Neuronal stem cell (in vitro differentiated cells): ENCODE measurements at regions not wholly inside any gene's neighbourhood (a gene's known extent, or its start where the extent isn't known, plus 50 kb on each side); places are given as distances from the start of the nearest gene placed in this dataset.

ENCODE experiments used
- DNase-seq: peaks from one replicate; pipeline ENCODE4 v3.0.0-alpha.2; 2013; ENCODE audit warnings: low spot score
- H2AFZ ChIP-seq: one replicate; pipeline ENCODE4 v1.6.1; 2013; ENCODE audit warnings: mild to moderate bottlenecking, low read length, inconsistent platforms
- H2AK5ac ChIP-seq: 2 replicates; pipeline ENCODE4 v1.6.1; 2013; ENCODE audit warnings: low read depth, mild to moderate bottlenecking, inconsistent platforms, low read length, moderate library complexity, mixed read lengths
- H2BK120ac ChIP-seq: 2 replicates; pipeline ENCODE4 v1.6.1; 2013; ENCODE audit warnings: low read depth, mild to moderate bottlenecking, inconsistent platforms, low read length, moderate library complexity, mixed read lengths
- H2BK12ac ChIP-seq: one replicate; pipeline ENCODE4 v1.6.1; 2013; ENCODE audit warnings: low read length, inconsistent platforms
- H2BK15ac ChIP-seq: 2 replicates; pipeline ENCODE4 v1.6.1; 2013; ENCODE audit warnings: mild to moderate bottlenecking, low read length, inconsistent platforms, mixed read lengths
- H2BK5ac ChIP-seq: one replicate; pipeline ENCODE4 v1.6.1; 2013; ENCODE audit warnings: inconsistent platforms, mild to moderate bottlenecking, low read length, moderate library complexity
- H3K14ac ChIP-seq: one replicate; pipeline ENCODE4 v1.6.1; 2013; ENCODE audit warnings: low read length, inconsistent platforms
- H3K18ac ChIP-seq: 2 replicates; pipeline ENCODE4 v1.6.1; 2013; ENCODE audit warnings: low read length, inconsistent platforms
- H3K23ac ChIP-seq: 2 replicates; pipeline ENCODE4 v1.6.1; 2013; ENCODE audit warnings: low read depth, mild to moderate bottlenecking, mixed read lengths, low read length, inconsistent platforms; ENCODE audit not compliant: poor library complexity
- H3K27ac ChIP-seq: replicated peaks from 3 replicates; pipeline ENCODE4 v1.5.1; 2013; ENCODE audit warnings: low read length, inconsistent platforms
- H3K27me3 ChIP-seq, 3 experiments: 2 replicates each; pipeline ENCODE4 v1.6.1; 2013; ENCODE audit warnings: low read length in 3 of 3, mild to moderate bottlenecking in 2 of 3, inconsistent platforms in 1 of 3, low read depth in 1 of 3, mixed read lengths in 1 of 3, moderate library complexity in 1 of 3; ENCODE audit not compliant: control insufficient read depth in 3 of 3, insufficient read depth in 3 of 3
- H3K36me3 ChIP-seq, 2 donors: replicated peaks in 1 of 2; 2 replicates each; pipeline ENCODE4 v1.6.1; 2013; ENCODE audit warnings: low read length in 2 of 2; ENCODE audit not compliant: control insufficient read depth in 2 of 2, insufficient read depth in 2 of 2
- H3K4ac ChIP-seq: 2 replicates; pipeline ENCODE4 v1.6.1; 2013; ENCODE audit warnings: inconsistent platforms, mild to moderate bottlenecking, low read length, moderate library complexity
- H3K4me1 ChIP-seq, 2 donors: 1 replicate in 1 of 2; 2 replicates in 1 of 2; pipeline ENCODE4 v1.6.1; 2013; ENCODE audit warnings: low read length in 2 of 2, low read depth in 1 of 2; ENCODE audit not compliant: control insufficient read depth in 2 of 2, insufficient read depth in 1 of 2
- H3K4me2 ChIP-seq: one replicate; pipeline ENCODE4 v1.6.1; 2013; ENCODE audit warnings: mild to moderate bottlenecking, low read length, inconsistent platforms; ENCODE audit not compliant: insufficient read depth, poor library complexity, severe bottlenecking
- H3K4me3 ChIP-seq, 2 donors: 2 replicates each; pipeline ENCODE4 v1.5.1; 2013; ENCODE audit warnings: low read length in 2 of 2, mild to moderate bottlenecking in 2 of 2, inconsistent platforms in 1 of 2, moderate library complexity in 1 of 2
- H3K79me1 ChIP-seq: one replicate; pipeline ENCODE4 v1.6.1; 2013; ENCODE audit warnings: low read depth, mild to moderate bottlenecking, inconsistent platforms, low read length, moderate library complexity
- H3K9ac ChIP-seq: one replicate; pipeline ENCODE4 v1.6.1; 2013; ENCODE audit warnings: mild to moderate bottlenecking, low read depth, low read length, inconsistent platforms; ENCODE audit not compliant: poor library complexity
- H3K9me3 ChIP-seq, 2 donors: replicated peaks in 1 of 2; 2 replicates each; pipeline versions ENCODE3 to v1.6.1; 2013; ENCODE audit warnings: low read length in 2 of 2, mild to moderate bottlenecking in 2 of 2, inconsistent platforms in 1 of 2, low read depth in 1 of 2, mixed read lengths in 1 of 2, moderate library complexity in 1 of 2; ENCODE audit not compliant: control insufficient read depth in 2 of 2, insufficient read depth in 1 of 2
- H4K8ac ChIP-seq: one replicate; pipeline ENCODE4 v1.6.1; 2013; ENCODE audit warnings: low read depth, mild to moderate bottlenecking, inconsistent platforms, low read length, moderate library complexity
- H4K91ac ChIP-seq: one replicate; pipeline ENCODE4 v1.6.1; 2013; ENCODE audit warnings: low read length, low read depth, mild to moderate bottlenecking, inconsistent platforms; ENCODE audit not compliant: poor library complexity
- WGBS, 2 donors: extraction: QIAGEN DNeasy Blood & Tissue Kit; methylation state at CpG; one replicate each; pipeline ENCODE4 v1.1.7; 2013; ENCODE audit warnings: missing lambda C conversion rate in 2 of 2, mixed read lengths in 1 of 2; ENCODE audit not compliant: insufficient read length in 2 of 2, insufficient replicate concordance in 1 of 2; ENCODE audit errors: extremely low coverage in 2 of 2; 5-methylcytosine and 5-hydroxymethylcytosine counted together

GRCh38 chr2:145302886-145303285 is 783.0 kb upstream of the ZEB2 start:
- no peak overlapping the region for H2AFZ ChIP-seq
- H3K4ac ChIP-seq = no peak overlapping the region
- H3K4me2 ChIP-seq = no peak overlapping the region
- H3K23ac ChIP-seq = no peak overlapping the region
- H3K9ac ChIP-seq = no peak overlapping the region
- no peaks in the 10 kb centered on the region for H3K79me1 ChIP-seq
- H2BK12ac ChIP-seq = no peak overlapping the region
- H3K4me1 ChIP-seq = peaks cover 0 to 3% of the 10 kb centered on the region in 2 donors
- no peak overlapping the region for H2AK5ac ChIP-seq
- no peak for DNase-seq
- no peak overlapping the region for H3K18ac ChIP-seq
- H3K27me3 ChIP-seq = no peaks in the 10 kb centered on the region
- no peak overlapping the region for H4K8ac ChIP-seq
- no peak overlapping the region for H4K91ac ChIP-seq
- no peak overlapping the region for H3K27ac ChIP-seq
- no peaks in the 10 kb centered on the region for H3K9me3 ChIP-seq
- H3K4me3 ChIP-seq = no peak overlapping the region
- no peaks in the 10 kb centered on the region for H3K36me3 ChIP-seq
- H2BK15ac ChIP-seq = no peak overlapping the region
- no peak overlapping the region for H3K14ac ChIP-seq
- H2BK5ac ChIP-seq = no peak overlapping the region
- WGBS, 2 donors = no CpG with 5 or more reads among the region's 2 CpGs
- H2BK120ac ChIP-seq = no peak overlapping the region

GRCh38 chr2:145302451-145302850 is 782.5 kb upstream of the ZEB2 start:
- Histone ChIP-seq H4K91ac (no peak overlapping the region), H3K14ac (no peak overlapping the region), H2BK15ac (no peak overlapping the region), H2BK120ac (no peak overlapping the region), H3K23ac (no peak overlapping the region), H3K4me1 (peaks cover 0 to 3% of the 10 kb centered on the region in 2 donors), H2BK12ac (no peak overlapping the region), H2BK5ac (no peak overlapping the region), H3K4me2 (no peak overlapping the region), H2AK5ac (no peak overlapping the region), H4K8ac (no peak overlapping the region), H3K4ac (no peak overlapping the region), H2AFZ (no peak overlapping the region), H3K79me1 (no peaks in the 10 kb centered on the region), H3K4me3 (no peak overlapping the region), H3K27me3 (no peaks in the 10 kb centered on the region), H3K9ac (no peak overlapping the region), H3K27ac (no peak overlapping the region), H3K36me3 (no peaks in the 10 kb centered on the region), H3K18ac (no peak overlapping the region), H3K9me3 (no peaks in the 10 kb centered on the region)
- WGBS, 2 donors = no CpG with 5 or more reads among the region's 3 CpGs
- no peak for DNase-seq

- no peak overlapping the region for H2AK5ac ChIP-seq
- no peak for DNase-seq
- no peak overlapping the region for H3K27ac ChIP-seq
- H2AFZ ChIP-seq = no peak overlapping the region
- no peaks in the 10 kb centered on the region for H3K9me3 ChIP-seq
- no peak overlapping the region for H3K9ac ChIP-seq
- no peak overlapping the region for H4K91ac ChIP-seq
- H3K79me1 ChIP-seq = no peaks in the 10 kb centered on the region
- H3K36me3 ChIP-seq = no peaks in the 10 kb centered on the region
- no CpG with 5 or more reads among the region's 10 CpGs for WGBS, 2 donors
- H3K18ac ChIP-seq = no peak overlapping the region
- no peak overlapping the region for H3K4me2 ChIP-seq
- H2BK5ac ChIP-seq = no peak overlapping the region
- H3K23ac ChIP-seq = no peak overlapping the region
- no peak overlapping the region for H2BK15ac ChIP-seq
- peaks cover 0 to 2% of the 10 kb centered on the region in 2 donors for H3K4me1 ChIP-seq
- no peaks in the 10 kb centered on the region for H3K27me3 ChIP-seq
- no peak overlapping the region for H2BK12ac ChIP-seq
- H3K4me3 ChIP-seq = no peak overlapping the region
- no peak overlapping the region for H3K14ac ChIP-seq
- H2BK120ac ChIP-seq = no peak overlapping the region
- H4K8ac ChIP-seq = no peak overlapping the region
- no peak overlapping the region for H3K4ac ChIP-seq
These were observed 779.4 kb upstream of the ZEB2 start for GRCh38 chr2:145299368-145299767.

GRCh38 chr2:145292166-145292565 is 772.2 kb upstream of the ZEB2 start:
- H3K9ac ChIP-seq = no peak overlapping the region
- H3K4ac ChIP-seq = no peak overlapping the region
- DNase-seq = no peak
- no peak overlapping the region for H2BK5ac ChIP-seq
- no peak overlapping the region for H3K23ac ChIP-seq
- H3K79me1 ChIP-seq = no peaks in the 10 kb centered on the region
- no peak overlapping the region for H3K27ac ChIP-seq
- no peak overlapping the region for H2AFZ ChIP-seq
- H2BK120ac ChIP-seq = no peak overlapping the region
- H4K8ac ChIP-seq = no peak overlapping the region
- H2AK5ac ChIP-seq = no peak overlapping the region
- H3K9me3 ChIP-seq = no peaks in the 10 kb centered on the region
- H3K4me3 ChIP-seq = no peak overlapping the region
- no peak overlapping the region for H4K91ac ChIP-seq
- no peak overlapping the region for H3K14ac ChIP-seq
- H3K36me3 ChIP-seq = no peaks in the 10 kb centered on the region
- no peak overlapping the region for H3K18ac ChIP-seq
- no peak overlapping the region for H2BK12ac ChIP-seq
- no peaks in the 10 kb centered on the region for H3K4me1 ChIP-seq
- no peaks in the 10 kb centered on the region for H3K27me3 ChIP-seq
- H3K4me2 ChIP-seq = no peak overlapping the region
- no peak overlapping the region for H2BK15ac ChIP-seq
